HG02571 (cell line): ENCODE measurements at regions not wholly inside any gene's neighbourhood (a gene's known extent, or its start where the extent isn't known, plus 50 kb on each side); places are given as distances from the start of the nearest gene placed in this dataset.
"Not testable (repeated sequence)": the region's sequence is repeated elsewhere in the genome, so short reads cannot be mapped to it uniquely, and the experiment has no call there.

Experiments
- ATAC-seq: cut with Tn5 transposase; IDR thresholded peaks from one replicate; pipeline ENCODE4 v1.9.1; 2021; ENCODE audit warnings: mild to moderate bottlenecking, moderate library complexity; ENCODE audit not compliant: unreplicated experiment

DNA sequence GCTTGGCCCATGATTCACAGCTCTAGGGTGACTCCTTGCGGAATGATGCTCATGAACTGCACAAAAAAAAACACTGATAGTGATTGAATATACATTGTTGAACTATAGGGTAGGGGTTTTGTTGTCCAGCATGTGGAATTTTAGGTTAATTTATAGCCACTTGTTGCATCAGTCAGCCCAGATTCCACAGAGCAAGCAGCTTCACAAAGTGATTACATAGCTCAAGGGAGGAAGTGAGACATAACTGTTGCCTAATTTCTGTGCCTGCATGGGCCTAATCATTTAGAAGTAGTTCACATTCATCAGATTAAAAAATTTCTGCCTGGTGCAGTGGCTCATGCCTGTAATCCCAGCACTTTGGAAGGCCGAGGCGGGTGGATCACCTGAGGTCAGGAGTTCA lies 142.2 kb upstream of the ZNF722 start:
- not testable (repeated sequence) for ATAC-seq

DNA sequence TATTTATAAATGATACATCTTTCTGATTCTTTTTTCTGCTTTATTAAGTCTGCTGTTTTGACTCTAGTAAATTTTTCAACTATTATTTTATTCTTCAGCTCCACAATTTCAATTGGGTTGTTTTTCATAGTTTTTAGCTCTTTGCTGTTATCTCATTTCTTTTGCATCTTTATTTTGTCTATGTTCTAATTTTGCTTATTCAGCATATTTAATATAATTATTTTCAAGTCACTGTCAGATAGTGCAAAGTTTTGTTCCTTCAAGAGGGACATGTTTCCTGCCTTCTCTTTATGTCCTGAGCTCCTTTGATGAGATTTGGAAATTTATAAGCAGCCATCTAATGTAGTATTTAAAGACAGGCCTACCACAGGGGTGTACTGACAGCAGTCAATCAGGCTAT lies 131.5 kb upstream of the ZNF722 start:
- ATAC-seq = no peak

DNA sequence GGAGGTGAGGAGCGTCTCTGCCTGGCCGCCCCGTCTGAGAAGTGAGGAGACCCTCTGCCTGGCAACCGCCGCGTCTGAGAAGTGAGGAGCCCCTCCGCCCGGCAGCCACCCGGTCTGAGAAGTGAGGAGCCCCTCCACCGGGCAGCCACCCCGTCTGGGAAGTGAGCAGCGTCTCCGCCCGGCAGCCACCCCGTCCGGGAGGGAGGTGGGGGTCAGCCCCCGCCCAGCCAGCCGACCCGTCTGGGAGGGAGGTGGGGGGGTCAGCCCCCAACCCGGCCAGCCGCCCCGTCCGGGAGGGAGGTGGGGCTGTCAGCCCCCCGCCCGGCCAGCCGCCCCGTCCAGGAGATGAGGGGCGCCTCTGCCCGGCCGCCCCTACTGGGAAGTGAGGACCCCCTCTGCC lies 124.4 kb upstream of the ZNF722 start:
- not testable (repeated sequence) for ATAC-seq

GRCh38 chr7:63876707-63877322 lies 121.8 kb upstream of the ZNF722 start:
- no peak for ATAC-seq

GRCh38 chr7:63887031-63887430 lies 111.6 kb upstream of the ZNF722 start:
- ATAC-seq = no peak

DNA sequence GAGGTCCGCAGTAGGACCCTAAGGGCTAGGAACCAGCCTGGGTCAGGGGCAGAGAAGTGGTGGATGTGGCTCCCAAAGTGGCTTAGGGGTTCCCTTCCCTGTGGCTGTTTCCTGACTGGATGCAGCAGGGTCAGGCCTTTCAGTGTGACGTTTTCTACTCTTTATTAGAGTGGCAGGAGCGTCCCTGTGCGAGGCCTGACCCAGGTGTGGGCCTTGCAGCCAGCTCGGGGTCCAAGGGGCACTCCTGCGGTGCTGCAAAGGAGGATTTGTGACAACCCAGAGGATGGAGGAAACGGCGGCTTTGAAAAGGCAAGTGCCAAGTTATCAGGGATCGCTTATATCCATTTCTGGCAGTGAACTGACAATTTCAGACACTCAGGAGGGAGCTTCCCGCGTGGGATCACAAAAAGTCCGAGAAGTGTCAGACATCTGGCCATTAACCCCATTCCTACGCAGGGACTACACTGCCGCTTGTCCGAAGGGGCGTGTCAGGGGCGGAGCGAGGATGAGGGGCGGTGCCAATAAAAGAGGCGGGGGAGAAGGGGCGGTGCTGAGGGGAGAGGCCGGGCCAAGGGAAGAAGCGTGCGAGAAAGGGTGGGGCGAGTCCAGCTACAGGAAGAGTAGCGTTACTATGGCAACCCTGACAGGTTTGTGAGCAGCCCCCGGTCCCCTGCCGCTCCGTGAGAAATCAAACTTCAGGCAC lies 98.8 kb upstream of the ZNF722 start:
- ATAC-seq = no peak

- no peak for ATAC-seq
Observed at GRCh38 chr7:63900394-63901203, 98.0 kb upstream of the ZNF722 start.

DNA sequence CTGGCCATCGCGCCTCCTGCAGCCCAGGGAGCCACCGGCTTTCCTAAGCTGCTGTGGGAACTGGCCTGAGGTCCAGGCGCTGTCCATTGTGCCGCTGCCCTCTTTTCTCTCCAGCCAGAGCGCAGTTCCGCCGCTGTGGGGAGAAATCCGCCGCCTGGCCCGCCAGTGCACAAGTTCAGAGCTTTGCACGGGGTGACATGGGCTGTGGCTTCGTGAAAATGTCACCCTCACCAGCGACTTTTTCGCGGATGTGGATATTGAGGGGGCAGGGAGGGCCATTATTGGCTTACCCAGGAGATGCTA lies 97.5 kb upstream of the ZNF722 start:
- ATAC-seq = not testable (repeated sequence)

GRCh38 chr7:63918986-63919385 lies 79.7 kb upstream of the ZNF722 start:
- ATAC-seq = no peak

DNA sequence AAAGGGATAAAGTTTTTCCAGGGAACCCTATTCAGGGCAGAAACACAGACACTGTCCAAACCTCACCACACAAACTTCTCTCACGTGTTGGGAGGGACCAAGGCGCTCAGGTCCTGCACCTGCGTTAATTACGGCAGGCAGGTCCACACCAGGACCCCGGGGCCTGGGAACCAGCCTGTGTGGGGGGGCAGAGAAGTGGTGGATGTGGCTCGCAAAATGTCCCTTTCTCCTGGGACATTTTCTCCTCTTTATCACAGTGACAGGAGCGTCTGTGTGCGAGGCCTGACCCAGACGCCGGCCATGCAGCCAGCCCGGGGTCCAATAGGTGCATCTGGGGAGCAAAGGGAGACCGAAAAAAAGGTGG lies 73.4 kb upstream of the ZNF722 start:
- ATAC-seq = no peak

DNA sequence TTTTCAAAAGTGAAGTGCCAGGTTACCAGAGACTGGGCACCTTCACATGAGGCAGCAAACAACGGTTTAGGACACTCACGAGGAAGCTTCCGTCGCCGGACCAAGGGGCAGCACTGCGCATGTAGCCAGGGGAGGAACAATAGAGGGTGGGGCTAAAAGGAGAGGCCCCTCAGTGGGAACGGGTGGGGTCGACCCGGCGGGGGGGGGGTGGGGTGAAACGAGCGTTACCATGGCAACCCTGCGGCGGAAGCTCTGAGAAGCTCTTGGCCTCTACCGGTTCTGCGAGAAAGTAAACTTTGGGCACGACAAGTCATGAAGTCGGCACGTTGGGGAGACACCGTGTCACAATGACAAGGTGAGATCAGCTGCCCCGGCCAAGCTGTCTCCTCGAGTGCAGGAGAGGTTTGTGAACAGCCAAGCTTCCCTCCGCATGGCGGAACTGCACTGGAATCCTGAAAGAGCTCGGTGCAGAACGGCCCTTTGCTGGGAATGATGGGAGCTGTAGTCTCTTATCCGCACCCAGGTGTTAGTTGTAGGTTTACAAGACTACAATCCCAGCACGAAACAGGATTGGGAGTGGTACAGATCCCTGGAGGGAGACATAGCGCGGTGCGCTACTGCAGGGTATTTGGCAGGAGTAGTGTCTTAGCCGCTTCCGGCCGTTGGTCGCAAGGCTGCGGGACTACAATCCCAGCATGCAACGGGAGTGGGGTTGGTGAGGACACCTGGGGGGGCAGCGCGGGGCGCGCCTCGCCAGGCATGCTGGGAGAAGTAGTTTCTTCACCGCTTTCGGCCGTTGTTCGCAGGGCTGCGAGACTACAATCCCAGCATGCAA lies 72.8 kb upstream of the ZNF722 start:
- ATAC-seq = peak; percentile 65

- no peak for ATAC-seq
Observed at GRCh38 chr7:63927261-63927660, 71.4 kb upstream of the ZNF722 start.

GRCh38 chr7:63931057-63931600 lies 67.5 kb upstream of the ZNF722 start:
- no peak for ATAC-seq

- ATAC-seq = no peak
Observed at GRCh38 chr7:63931985-63932577, 66.6 kb upstream of the ZNF722 start.
